Activated T-helper 1 cell treated with anti-CD3 and anti-CD28 coated beads, Interleukin-12 subunit alpha, Interleukin-12 subunit beta, Interleukin-2, Interleukin-4 antibody, amounts not matched to agents 30 ng/mL and 10 ng/mL and 1 ng/mL, durations not matched to agents 14 hours and 24 hours and 36 hours (primary cell): ENCODE measurements at regions not wholly inside any gene's neighbourhood (a gene's known extent, or its start where the extent isn't known, plus 50 kb on each side); places are given as distances from the start of the nearest gene placed in this dataset.

Experiments used
- DNase-seq: peaks from one replicate; pipeline ENCODE4 v3.0.0; 2021; ENCODE audit warnings: low spot score
- H3K27ac Mint-ChIP-seq: one replicate; pipeline ENCODE4 v1.8.0; 2021; ENCODE audit warnings: mild to moderate bottlenecking, mixed read lengths
- H3K27me3 Mint-ChIP-seq: one replicate; pipeline ENCODE4 v1.8.0; 2022; ENCODE audit warnings: mild to moderate bottlenecking, moderate library complexity, mixed read lengths; ENCODE audit not compliant: insufficient read depth
- H3K36me3 Mint-ChIP-seq: one replicate; pipeline ENCODE4 v1.8.0; 2021; ENCODE audit warnings: low read depth, mixed read lengths
- H3K4me1 Mint-ChIP-seq: one replicate; pipeline ENCODE4 v1.8.0; 2021; ENCODE audit warnings: low read depth, mixed read lengths
- H3K4me3 Mint-ChIP-seq: one replicate; pipeline ENCODE4 v1.8.0; 2021; ENCODE audit warnings: mild to moderate bottlenecking, moderate library complexity, mixed read lengths
- H3K9me3 Mint-ChIP-seq: one replicate; pipeline ENCODE4 v1.8.0; 2021; ENCODE audit warnings: mixed read lengths
- intact Hi-C: fragments of 100-400 bp; cut with micrococcal nuclease; formaldehyde crosslinking; loops from one replicate; pipeline ENCODE4 v1.15.1; 2024

DNA sequence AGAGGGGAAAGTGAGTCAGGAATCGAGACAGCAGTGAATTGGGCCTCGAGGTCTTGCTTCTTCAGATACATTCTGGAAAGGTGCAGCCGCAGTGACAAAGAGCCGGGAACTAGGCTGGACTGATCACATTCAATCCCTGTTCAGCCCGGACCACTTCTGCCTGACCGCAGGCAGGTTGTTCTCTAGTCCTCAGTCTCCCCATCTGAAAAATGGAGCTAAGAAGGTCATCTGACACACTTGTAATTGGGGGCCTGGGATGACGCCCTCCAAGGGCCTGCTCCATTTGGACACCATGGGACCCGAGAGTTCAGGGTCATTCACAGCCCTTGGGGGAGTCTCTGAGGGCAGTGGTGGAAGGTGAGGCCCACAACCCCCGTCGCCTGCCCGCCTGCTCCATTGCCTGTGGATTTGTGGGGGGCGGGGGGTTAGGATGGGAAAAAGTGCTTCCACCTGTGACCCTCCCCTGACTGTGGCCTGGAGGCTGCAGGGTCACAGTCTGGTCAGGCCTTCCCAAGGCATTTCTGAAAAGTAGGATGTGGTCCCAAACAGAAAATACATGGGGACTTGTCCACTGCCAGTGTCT lies 87.9 kb upstream of the CSF3R start:
- peaks cover 2% of the 10 kb centered on the region for H3K27me3 Mint-ChIP-seq
- H3K9me3 Mint-ChIP-seq: no peaks in the 10 kb centered on the region
- no peak overlapping the region for H3K27ac Mint-ChIP-seq
- no peaks in the 10 kb centered on the region for H3K36me3 Mint-ChIP-seq
- H3K4me3 Mint-ChIP-seq: no peak overlapping the region
- DNase-seq: no peak
- intact Hi-C loops: loop anchor here (10.0 kb wide), 1 partner anchor 754 kb away; no protein-coding TSS in a partner anchor
- no peaks in the 10 kb centered on the region for H3K4me1 Mint-ChIP-seq

DNA sequence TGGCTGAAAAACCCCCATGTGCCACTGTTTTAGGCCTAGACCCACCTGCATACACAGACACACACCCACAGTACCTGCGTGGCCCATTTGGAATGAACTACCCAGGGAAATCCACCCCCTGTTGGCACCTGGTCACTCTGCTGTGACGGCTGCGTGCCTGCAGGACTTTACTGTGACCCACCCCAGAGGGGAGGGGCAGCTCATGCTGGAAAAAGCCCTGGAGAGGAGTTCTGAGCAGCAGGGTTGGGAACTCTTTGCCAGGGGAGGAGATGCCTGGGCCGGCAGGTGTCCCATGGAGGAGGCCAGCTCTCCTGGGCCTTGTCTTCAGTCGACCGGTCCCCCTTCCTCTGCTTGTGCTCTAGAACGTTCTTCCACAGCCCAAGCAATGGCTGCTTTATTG lies 87.3 kb upstream of the CSF3R start:
- no peaks in the 10 kb centered on the region for H3K4me1 Mint-ChIP-seq
- no peak overlapping the region for H3K27ac Mint-ChIP-seq
- no peak for DNase-seq
- no peaks in the 10 kb centered on the region for H3K9me3 Mint-ChIP-seq
- H3K27me3 Mint-ChIP-seq: peaks cover 2% of the 10 kb centered on the region
- no peak overlapping the region for H3K4me3 Mint-ChIP-seq
- intact Hi-C loops: loop anchor here (10.0 kb wide), 1 partner anchor 755 kb away; no protein-coding TSS in a partner anchor
- no peaks in the 10 kb centered on the region for H3K36me3 Mint-ChIP-seq

DNA sequence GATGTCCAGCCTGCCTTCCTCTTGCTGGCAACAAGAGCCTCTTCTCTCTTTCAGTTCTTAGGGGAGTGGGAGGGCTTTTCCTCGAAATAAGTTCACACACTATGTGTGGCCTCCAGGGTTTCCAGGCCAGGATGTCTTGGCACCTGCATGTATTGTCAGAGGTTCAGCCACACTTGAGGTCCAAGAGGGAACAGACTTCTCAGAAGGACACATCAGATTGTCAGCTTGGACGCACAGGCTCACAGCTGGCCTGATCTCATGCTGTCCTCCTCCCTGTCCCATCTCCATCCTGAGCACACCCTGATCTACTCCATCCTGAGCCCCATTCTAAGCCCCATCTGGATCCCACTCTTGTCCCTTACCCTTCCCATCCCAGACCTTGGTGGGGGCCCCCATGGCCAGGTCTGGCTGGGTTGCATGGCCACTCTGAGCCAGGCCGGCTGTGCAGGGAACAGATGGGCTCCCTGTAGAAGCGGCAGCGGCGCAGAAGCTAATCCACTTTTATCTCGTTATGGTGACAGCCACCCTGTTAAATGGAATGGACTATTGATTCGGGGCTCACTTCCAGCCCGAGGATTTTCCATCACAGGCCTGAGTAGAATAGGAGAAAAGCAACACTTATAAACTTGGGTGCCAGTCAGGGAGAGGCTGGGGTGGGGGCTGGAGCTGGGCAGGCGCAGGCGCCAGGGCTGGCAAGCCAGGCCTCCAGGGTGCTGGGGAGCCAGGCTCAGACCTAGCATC lies 85.1 kb upstream of the CSF3R start:
- no peaks in the 10 kb centered on the region for H3K36me3 Mint-ChIP-seq
- H3K9me3 Mint-ChIP-seq: no peaks in the 10 kb centered on the region
- no peak overlapping the region for H3K4me3 Mint-ChIP-seq
- H3K27ac Mint-ChIP-seq: no peak overlapping the region
- DNase-seq: no peak
- intact Hi-C loops: no loop called here
- H3K27me3 Mint-ChIP-seq: no peaks in the 10 kb centered on the region
- H3K4me1 Mint-ChIP-seq: no peaks in the 10 kb centered on the region

DNA sequence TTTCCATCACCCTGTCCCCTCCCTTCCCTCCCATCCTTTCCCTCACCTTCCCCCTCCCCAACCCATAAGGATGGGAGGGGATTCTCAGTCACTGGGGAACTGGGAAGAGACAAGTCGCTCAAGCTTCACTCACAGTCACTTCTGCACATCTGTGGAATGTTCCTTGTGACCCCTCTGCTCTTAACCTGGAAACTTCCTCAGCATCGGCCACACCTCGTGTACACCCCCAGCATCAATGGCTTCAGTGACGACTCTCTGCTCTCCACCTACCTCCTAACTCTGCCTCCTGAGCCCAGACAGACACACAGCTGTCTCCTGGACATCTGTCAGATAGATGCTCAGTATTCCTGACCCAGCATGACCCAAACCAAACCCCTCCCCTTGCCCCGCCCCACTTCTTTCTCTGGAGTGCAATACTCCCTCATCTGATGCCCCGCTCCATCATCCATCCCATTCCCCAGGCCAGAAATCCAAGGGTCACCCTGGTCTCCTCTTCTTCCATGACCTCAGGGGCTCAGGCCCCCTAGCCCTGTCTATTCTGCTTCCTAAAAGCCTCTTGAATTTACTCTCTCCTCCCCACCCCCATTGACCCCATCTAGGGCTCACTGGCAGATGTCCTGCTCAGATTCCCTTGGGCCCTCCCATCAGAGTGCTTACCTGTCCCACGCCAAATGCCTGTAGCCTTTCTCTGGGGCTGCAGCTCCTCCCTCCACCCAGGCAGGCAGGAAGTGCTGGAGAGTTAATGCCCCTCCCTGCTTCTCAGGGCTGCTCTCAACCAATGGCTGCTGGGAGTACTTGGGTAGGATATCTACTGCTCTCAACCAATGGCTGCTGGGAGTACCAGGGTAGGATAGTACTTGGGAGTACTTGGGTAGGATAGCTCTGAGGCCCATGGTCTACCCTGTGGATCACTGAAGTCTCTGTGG lies 83.1 kb upstream of the CSF3R start:
- Mint-ChIP-seq H3K27ac (no peak overlapping the region), H3K4me1 (no peaks in the 10 kb centered on the region), H3K36me3 (no peaks in the 10 kb centered on the region), H3K27me3 (no peaks in the 10 kb centered on the region), H3K4me3 (no peak overlapping the region), H3K9me3 (no peaks in the 10 kb centered on the region)
- DNase-seq: no peak
- intact Hi-C loops: no loop called here

DNA sequence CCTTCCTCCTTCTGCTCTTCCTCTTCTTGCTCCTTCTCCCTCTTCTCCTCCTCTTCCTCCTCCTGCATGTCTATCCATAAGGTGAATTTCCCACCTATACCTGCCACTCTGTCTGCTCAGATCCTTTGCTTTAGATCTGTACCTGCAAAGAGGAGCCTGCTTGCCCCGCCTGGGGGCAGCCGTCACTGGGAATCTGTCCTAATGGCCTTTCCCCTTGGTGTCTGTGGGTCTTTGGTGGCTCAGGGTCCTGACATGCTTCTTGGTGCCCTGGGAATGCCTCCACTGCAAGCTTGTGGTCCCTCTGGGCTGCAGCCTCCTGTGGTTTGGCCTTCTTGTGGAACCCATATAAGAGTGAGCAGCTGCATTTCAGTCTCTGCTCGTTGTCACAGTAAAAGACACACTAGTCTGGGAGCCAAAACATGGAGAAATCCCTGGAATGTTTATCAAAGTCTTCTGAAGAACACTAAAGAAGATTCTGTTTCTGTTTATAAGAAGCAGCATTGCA lies 79.5 kb upstream of the CSF3R start:
- Mint-ChIP-seq H3K27me3 (no peaks in the 10 kb centered on the region), H3K36me3 (no peaks in the 10 kb centered on the region), H3K4me3 (no peak overlapping the region), H3K27ac (no peak overlapping the region), H3K4me1 (no peaks in the 10 kb centered on the region), H3K9me3 (no peaks in the 10 kb centered on the region)
- intact Hi-C loops: no loop called here
- no peak for DNase-seq

DNA sequence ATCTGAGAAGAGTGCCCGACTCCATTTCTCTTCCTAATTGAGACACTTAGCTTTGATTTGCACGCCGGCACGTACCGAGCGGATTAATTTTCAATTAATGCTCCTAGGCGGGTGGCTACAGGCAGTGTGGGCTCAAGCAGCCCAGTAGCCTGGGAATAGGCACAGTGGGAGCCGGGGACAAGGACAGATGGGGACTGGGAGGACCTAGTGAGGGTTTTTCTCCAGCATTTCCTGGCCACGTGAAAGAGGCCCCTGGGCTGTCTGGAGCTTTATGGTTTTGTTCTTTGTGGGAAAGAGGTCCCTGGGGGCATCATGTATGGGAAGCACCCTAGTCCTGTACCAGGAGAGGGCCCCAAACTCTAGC lies 78.6 kb upstream of the CSF3R start:
- Mint-ChIP-seq H3K4me1 (no peaks in the 10 kb centered on the region), H3K36me3 (no peaks in the 10 kb centered on the region), H3K27me3 (no peaks in the 10 kb centered on the region), H3K9me3 (no peaks in the 10 kb centered on the region), H3K27ac (no peak overlapping the region), H3K4me3 (no peak overlapping the region)
- no peak for DNase-seq
- intact Hi-C loops: no loop called here

DNA sequence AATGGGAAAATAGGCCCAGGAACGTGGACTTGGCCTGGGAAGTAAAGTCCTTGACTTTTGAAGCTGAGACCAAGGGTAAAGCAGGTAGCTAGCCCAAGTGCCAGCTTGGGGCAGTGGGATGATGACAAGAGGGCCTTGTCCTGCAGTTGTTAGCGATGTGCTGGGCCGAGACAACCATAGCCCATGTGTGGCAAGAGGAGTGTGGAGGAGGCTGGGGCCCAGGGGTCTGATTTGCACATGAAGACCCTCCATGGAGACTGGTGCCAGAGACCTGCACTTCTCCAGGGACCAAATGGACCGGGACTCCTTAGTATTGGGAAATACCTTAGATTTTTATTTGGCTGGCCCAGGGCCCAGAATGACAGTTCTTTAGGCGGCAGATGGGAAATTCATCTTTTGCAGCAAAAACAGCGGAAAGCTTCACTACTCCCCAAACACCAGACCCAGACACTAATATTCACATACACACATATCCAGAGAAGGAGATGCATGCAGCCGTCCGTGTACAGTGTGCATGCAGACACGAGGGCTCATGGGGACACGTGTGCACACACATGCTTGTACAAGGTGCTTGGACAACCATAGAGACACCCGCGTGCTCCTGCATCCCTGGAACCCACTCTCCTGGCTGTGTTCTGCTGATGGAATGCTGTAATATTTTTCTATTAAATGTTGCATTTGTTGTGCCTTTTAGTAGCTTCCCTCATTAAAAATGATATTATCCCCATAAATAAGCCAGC lies 78.1 kb upstream of the CSF3R start:
- Mint-ChIP-seq H3K27me3 (no peaks in the 10 kb centered on the region), H3K36me3 (no peaks in the 10 kb centered on the region), H3K9me3 (no peaks in the 10 kb centered on the region), H3K4me1 (no peaks in the 10 kb centered on the region), H3K4me3 (no peak overlapping the region), H3K27ac (no peak overlapping the region)
- no peak for DNase-seq
- intact Hi-C loops: no loop called here

DNA sequence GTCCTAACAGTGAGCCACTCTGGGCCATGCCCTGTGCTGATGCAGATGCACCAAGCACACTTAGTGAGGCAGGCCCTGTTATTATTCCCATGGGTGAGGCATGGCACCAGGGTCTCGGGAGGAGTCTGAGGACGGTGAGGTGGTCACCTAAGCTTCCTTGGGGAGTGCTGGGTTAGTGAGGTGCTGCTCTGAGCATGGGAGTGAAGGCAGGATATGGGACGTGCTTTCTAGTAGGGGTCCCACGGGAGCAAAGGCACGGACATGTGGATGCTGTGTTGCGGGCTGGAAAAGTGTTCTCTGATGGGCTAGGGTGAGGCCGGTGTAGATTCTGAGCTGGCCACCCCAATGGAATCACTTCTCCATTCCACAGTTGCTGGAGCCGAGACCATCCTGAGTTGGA lies 77.5 kb upstream of the CSF3R start:
- peaks cover under 1% of the 10 kb centered on the region for H3K27me3 Mint-ChIP-seq
- intact Hi-C loops: no loop called here
- DNase-seq: no peak
- H3K4me3 Mint-ChIP-seq: no peak overlapping the region
- H3K36me3 Mint-ChIP-seq: no peaks in the 10 kb centered on the region
- no peaks in the 10 kb centered on the region for H3K4me1 Mint-ChIP-seq
- H3K9me3 Mint-ChIP-seq: no peaks in the 10 kb centered on the region
- H3K27ac Mint-ChIP-seq: no peak overlapping the region

DNA sequence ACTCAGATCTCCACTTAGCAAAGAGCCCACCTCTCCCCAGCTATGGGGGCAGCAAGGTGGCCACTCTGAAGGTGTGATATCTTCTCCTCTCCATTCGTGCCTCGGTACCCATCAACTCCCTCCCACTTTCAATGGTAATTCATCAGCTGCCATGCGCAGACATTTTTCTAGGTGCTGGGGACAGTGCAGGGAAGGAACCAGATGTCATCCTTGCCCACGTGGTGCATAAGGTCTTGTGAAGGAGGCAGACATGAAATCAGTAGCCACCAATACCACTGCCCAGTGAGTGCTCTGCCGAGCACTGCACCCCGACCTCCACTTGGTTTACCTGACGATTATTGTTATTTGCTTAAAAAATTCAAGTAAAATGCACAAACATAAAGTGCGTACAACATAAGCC lies 76.3 kb upstream of the CSF3R start:
- no peak overlapping the region for H3K4me3 Mint-ChIP-seq
- intact Hi-C loops: no loop called here
- H3K27me3 Mint-ChIP-seq: peaks cover 6% of the 10 kb centered on the region
- H3K4me1 Mint-ChIP-seq: no peaks in the 10 kb centered on the region
- no peak for DNase-seq
- H3K27ac Mint-ChIP-seq: no peak overlapping the region
- H3K9me3 Mint-ChIP-seq: no peaks in the 10 kb centered on the region
- H3K36me3 Mint-ChIP-seq: no peaks in the 10 kb centered on the region

DNA sequence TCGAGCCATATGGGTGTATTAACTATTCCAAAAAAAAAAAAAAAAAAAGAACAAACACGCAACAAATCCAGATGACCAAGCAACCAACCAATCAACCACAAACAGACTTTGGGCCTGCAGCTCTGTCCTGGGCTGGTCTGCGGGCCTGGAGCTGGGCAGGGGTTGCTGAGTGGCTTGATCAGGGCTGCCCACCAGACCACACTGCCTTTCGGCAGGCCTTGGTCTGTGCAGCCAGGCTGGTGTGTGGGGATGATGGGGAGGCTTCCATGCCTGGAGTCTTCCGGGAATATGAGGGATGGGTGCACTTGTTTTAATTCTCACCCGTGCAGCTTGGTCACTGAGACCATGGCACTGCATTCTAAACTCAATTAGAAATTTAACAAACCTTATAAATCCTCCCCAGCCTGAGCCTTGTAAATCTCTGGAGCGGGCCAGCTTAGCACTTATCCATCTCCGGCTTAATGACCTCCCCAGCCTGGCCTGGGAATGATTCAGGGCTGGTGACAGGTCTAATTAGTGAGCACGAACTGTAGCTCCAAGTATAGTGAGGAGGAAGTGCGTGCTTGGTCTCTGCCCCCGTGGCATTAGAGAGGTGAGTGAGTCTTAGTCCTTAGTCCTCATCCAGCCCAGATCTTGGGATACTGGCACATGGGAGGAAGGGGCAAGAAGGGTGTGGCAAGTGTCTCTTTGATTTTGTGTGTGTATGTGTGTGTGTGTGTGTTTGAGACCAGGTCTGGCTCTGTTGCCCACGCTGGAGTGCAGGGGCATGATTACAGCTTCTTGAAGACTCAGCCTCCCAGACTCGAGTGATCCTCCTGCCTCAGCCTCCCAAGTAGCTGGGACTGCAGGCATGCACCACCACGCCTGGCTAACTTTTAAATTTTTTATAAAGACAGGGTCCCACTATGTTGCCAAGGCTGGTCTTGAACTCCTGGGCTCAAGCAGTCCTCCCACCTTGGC lies 74.6 kb upstream of the CSF3R start:
- no peak for DNase-seq
- no peak overlapping the region for H3K4me3 Mint-ChIP-seq
- H3K36me3 Mint-ChIP-seq: no peaks in the 10 kb centered on the region
- H3K27ac Mint-ChIP-seq: no peak overlapping the region
- no peaks in the 10 kb centered on the region for H3K9me3 Mint-ChIP-seq
- no peaks in the 10 kb centered on the region for H3K4me1 Mint-ChIP-seq
- peaks cover 10% of the 10 kb centered on the region for H3K27me3 Mint-ChIP-seq
- intact Hi-C loops: no loop called here

DNA sequence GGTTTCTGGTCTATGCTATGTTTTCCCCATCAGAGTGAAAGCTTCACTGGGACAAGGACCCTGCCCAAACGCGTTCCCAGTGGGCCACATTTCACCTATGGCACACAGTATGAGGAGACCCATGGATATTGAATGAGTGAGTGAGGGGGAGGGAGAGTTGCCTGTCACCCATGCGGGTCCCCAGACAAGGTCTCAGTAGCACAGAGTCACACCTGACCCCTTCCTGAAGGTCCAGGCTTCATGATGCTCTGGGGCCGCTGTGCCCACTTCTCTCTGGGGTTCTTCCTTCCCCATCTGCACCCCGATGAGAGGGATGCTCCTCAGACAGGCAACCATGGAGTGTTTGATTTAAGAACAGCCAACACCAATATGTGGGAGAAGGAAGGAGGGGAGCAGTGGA lies 72.3 kb upstream of the CSF3R start:
- peaks cover 22% of the 10 kb centered on the region for H3K27me3 Mint-ChIP-seq
- H3K4me1 Mint-ChIP-seq: no peaks in the 10 kb centered on the region
- H3K9me3 Mint-ChIP-seq: no peaks in the 10 kb centered on the region
- DNase-seq: no peak
- no peak overlapping the region for H3K27ac Mint-ChIP-seq
- no peaks in the 10 kb centered on the region for H3K36me3 Mint-ChIP-seq
- intact Hi-C loops: no loop called here
- no peak overlapping the region for H3K4me3 Mint-ChIP-seq

DNA sequence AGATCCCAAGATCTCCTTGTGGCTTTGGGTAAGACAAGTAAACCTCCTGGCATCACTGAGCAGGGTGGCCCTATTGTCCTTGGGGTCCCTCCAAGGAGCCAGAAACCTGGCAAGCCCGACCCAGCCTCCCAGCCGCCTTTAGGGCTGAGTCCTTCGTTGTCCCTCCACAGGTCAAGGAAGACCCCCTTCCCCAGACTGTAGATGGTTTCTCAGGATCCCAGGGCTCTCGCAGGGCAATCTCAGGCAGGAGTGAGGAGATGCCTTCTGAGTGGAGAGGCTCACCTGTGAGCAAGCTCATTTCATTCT lies 71.6 kb upstream of the CSF3R start:
- Mint-ChIP-seq H3K36me3 (no peaks in the 10 kb centered on the region), H3K4me1 (no peaks in the 10 kb centered on the region), H3K9me3 (no peaks in the 10 kb centered on the region), H3K27me3 (peaks cover 22% of the 10 kb centered on the region), H3K27ac (no peak overlapping the region), H3K4me3 (no peak overlapping the region)
- intact Hi-C loops: loop anchor here (1.0 kb wide), 1 partner anchor 880 kb away; no protein-coding TSS in a partner anchor
- DNase-seq: no peak
